ENCODE measurements at regions not wholly inside any gene's neighbourhood (a gene's known extent, or its start where the extent isn't known, plus 50 kb on each side); places are given as distances from the start of the nearest gene placed in this dataset.

DNA sequence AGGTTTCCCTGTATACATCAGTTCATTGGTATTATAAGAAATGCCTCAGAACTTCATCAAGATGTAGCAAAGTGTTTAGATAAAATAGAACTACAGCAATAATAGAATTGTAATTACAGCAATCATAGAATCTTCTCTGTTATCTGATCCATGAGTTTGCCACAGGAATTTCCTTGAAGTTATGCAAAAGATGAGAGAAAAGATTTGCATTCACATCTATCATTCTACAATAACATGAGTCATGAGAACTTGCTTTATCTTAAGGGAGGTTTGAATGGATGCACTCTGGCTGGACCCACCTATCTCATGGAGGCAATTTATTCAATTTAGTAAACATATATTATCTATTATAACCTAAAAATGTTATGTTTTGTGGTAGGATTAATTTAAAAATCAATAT lies 329.8 kb upstream of the EPHA7 start:
- H3K9me3 ChIP-seq: no peaks in the 10 kb centered on the region
- no peak overlapping the region for H3K27ac ChIP-seq
- H3K4me3 ChIP-seq: no peak overlapping the region
- TF ChIP-seq EP300 (IDR thresholded peaks at IDR 0.05) (no peak), POLR2A (IDR thresholded peaks at IDR 0.05) (no peak), POLR2AphosphoS5 (IDR thresholded peaks at IDR 0.05) (no peak)
- TF ChIP-seq, protein P1, sequence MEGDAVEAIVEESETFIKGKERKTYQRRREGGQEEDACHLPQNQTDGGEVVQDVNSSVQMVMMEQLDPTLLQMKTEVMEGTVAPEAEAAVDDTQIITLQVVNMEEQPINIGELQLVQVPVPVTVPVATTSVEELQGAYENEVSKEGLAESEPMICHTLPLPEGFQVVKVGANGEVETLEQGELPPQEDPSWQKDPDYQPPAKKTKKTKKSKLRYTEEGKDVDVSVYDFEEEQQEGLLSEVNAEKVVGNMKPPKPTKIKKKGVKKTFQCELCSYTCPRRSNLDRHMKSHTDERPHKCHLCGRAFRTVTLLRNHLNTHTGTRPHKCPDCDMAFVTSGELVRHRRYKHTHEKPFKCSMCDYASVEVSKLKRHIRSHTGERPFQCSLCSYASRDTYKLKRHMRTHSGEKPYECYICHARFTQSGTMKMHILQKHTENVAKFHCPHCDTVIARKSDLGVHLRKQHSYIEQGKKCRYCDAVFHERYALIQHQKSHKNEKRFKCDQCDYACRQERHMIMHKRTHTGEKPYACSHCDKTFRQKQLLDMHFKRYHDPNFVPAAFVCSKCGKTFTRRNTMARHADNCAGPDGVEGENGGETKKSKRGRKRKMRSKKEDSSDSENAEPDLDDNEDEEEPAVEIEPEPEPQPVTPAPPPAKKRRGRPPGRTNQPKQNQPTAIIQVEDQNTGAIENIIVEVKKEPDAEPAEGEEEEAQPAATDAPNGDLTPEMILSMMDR (IDR thresholded peaks at IDR 0.05): no peak
- H3K4me1 ChIP-seq: no peaks in the 10 kb centered on the region
- H3K27me3 ChIP-seq: no peaks in the 10 kb centered on the region
- no peak for ATAC-seq
- no peaks in the 10 kb centered on the region for H3K36me3 ChIP-seq

DNA sequence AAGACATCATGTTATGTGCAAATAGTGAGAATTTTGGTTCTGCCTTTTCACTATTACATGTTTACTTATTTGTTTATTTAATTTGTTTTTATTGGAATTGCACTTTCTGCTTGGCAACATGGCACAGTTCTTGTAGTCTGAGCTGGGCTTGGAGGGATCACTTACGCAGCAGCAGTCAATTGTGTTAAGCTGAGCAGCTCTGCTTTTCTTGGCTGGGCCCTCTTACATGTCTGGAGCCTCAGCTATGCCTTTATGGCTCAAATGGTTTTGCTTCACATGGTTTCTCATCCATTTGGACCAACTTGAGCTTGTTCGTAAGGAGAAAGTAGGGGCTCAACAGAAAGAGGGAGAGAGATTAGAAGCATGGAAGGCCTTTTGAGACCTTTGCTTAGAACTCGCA lies 327.5 kb upstream of the EPHA7 start:
- no peaks in the 10 kb centered on the region for H3K9me3 ChIP-seq
- no peak overlapping the region for H3K4me3 ChIP-seq
- 87 to 94% methylated on average over 3 of the region's 3 CpGs for whole genome bisulfite sequencing, 2 donors (ENCODE audit: low coverage in 1 of 2)
- no peak for ATAC-seq
- H3K27ac ChIP-seq: no peak overlapping the region
- H3K27me3 ChIP-seq: no peaks in the 10 kb centered on the region
- TF ChIP-seq, protein P1 (IDR thresholded peaks at IDR 0.05): no peak
- TF ChIP-seq POLR2AphosphoS5 (IDR thresholded peaks at IDR 0.05) (no peak), POLR2A (IDR thresholded peaks at IDR 0.05) (no peak), EP300 (IDR thresholded peaks at IDR 0.05) (no peak)
- no peaks in the 10 kb centered on the region for H3K36me3 ChIP-seq
- no peaks in the 10 kb centered on the region for H3K4me1 ChIP-seq

DNA sequence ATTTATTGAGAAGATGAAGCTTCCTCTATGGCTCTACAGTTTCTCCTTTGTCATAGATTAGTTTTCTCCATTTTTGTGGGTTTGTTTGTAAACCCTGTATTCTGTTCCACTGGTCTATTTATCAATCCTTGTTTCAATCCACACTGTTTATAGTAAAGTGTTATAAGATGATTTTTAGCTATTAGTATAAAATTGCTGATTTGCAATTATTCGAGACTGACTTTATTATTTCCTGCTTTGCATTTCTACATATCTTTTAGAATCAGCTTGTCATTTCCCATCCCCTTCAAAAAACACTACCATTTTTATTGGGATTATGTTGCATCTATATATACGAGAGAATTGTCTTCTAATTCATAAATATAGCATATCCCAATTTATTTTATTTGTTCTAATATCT lies 325.9 kb upstream of the EPHA7 start:
- Histone ChIP-seq H3K27me3 (no peaks in the 10 kb centered on the region), H3K4me1 (no peaks in the 10 kb centered on the region), H3K36me3 (no peaks in the 10 kb centered on the region), H3K27ac (no peak overlapping the region), H3K9me3 (no peaks in the 10 kb centered on the region), H3K4me3 (no peak overlapping the region)
- TF ChIP-seq POLR2A (IDR thresholded peaks at IDR 0.05) (no peak), EP300 (IDR thresholded peaks at IDR 0.05) (no peak), POLR2AphosphoS5 (IDR thresholded peaks at IDR 0.05) (no peak)
- TF ChIP-seq, protein P1 (IDR thresholded peaks at IDR 0.05): no peak
- 70 to 79% methylated on average over 2 of the region's 2 CpGs for WGBS, 2 donors (ENCODE audit: low coverage in 1 of 2)
- no peak for ATAC-seq

DNA sequence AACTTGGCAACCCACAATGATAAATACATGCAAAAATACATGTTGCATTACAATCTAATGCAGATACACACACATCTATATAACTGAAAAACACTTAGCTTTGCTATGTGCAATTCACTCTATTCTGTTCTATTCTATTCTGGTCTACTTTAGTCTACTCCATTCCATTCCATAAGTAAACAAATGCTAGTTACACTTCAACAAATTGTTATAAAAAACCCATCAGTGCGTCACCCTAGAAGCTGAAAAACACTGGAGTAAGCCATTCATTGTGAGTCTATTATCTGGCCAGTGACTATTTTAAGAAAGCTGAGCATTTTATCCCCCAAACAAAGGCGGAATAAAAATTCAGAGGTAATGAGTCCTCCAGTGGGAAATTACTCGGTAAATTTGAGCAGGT lies 315.7 kb upstream of the EPHA7 start:
- no peak overlapping the region for H3K4me3 ChIP-seq
- H3K27ac ChIP-seq: no peak overlapping the region
- H3K27me3 ChIP-seq: no peaks in the 10 kb centered on the region
- WGBS, 2 donors (ENCODE audit: low coverage in 1 of 2): 46 to 79% methylated on average over 3 of the region's 3 CpGs
- no peaks in the 10 kb centered on the region for H3K4me1 ChIP-seq
- H3K9me3 ChIP-seq: no peaks in the 10 kb centered on the region
- TF ChIP-seq POLR2A (IDR thresholded peaks at IDR 0.05) (no peak), POLR2AphosphoS5 (IDR thresholded peaks at IDR 0.05) (no peak), EP300 (IDR thresholded peaks at IDR 0.05) (no peak)
- TF ChIP-seq, protein P1 (IDR thresholded peaks at IDR 0.05): no peak
- no peaks in the 10 kb centered on the region for H3K36me3 ChIP-seq
- ATAC-seq: no peak

DNA sequence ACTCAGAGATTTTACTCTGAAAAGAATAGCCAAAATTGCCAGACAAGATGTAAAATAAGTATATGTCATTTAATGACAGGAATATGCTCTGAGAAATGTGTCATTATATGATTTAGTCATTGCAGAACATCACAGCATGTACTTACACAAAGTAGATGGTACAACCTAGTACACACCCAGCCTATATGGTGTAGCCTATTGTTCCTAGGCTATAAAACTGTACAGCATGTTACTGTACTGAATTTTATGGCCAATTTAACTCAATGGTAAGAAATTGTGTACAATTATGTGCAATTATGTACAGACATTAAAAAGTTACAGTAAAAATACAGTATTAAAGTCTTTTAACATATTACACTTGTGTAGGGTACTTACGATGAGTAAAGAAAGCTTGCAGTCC lies 311.9 kb upstream of the EPHA7 start:
- Histone ChIP-seq H3K4me1 (no peaks in the 10 kb centered on the region), H3K27me3 (no peaks in the 10 kb centered on the region), H3K9me3 (no peaks in the 10 kb centered on the region), H3K36me3 (no peaks in the 10 kb centered on the region), H3K27ac (no peak overlapping the region), H3K4me3 (no peak overlapping the region)
- no peak for ATAC-seq
- 84 to 88% methylated on average over 1 of the region's 1 CpG for WGBS, 2 donors (ENCODE audit: low coverage in 1 of 2)
- TF ChIP-seq POLR2A (IDR thresholded peaks at IDR 0.05) (no peak), POLR2AphosphoS5 (IDR thresholded peaks at IDR 0.05) (no peak), EP300 (IDR thresholded peaks at IDR 0.05) (no peak)
- TF ChIP-seq, protein P1 (IDR thresholded peaks at IDR 0.05): no peak
